Esophagus muscularis mucosa (tissue), 4 donors: ENCODE measurements at regions not wholly inside any gene's neighbourhood (a gene's known extent, or its start where the extent isn't known, plus 50 kb on each side); places are given as distances from the start of the nearest gene placed in this dataset.

ENCODE experiments used
- CTCF ChIP-seq, 3 experiments: fragments of 200-600 bp in 2 of 3; fragments of 450-650 bp in 1 of 3; sonication (generic) in 2 of 3; IDR thresholded peaks; one replicate each; pipeline ENCODE4 v1.5.1; 2017 to 2019; ENCODE audit warnings: antibody characterized with exemption in 3 of 3, mild to moderate bottlenecking in 2 of 3, moderate library complexity in 1 of 3
- EP300 ChIP-seq: sonication (generic); formaldehyde crosslinking; IDR thresholded peaks from one replicate; pipeline ENCODE4 v1.6.1; 2017; ENCODE audit warnings: antibody characterized with exemption
- POLR2AphosphoS5 ChIP-seq, 2 donors: sonication (generic); formaldehyde crosslinking; IDR thresholded peaks; one replicate each; pipeline ENCODE4 v1.6.1; 2017; ENCODE audit warnings: antibody characterized with exemption in 2 of 2

GRCh38 chr12:46538976-46539375, 166.4 kb upstream of the SLC38A2 start:
- TF ChIP-seq CTCF (IDR thresholded peaks at IDR 0.05) (no peak), POLR2AphosphoS5 (IDR thresholded peaks at IDR 0.05) (no peak), EP300 (no peak)
